Fibroblast of pulmonary artery (primary cell): ENCODE measurements at regions not wholly inside any gene's neighbourhood (a gene's known extent, or its start where the extent isn't known, plus 50 kb on each side); places are given as distances from the start of the nearest gene placed in this dataset.
A peak's percentile ranks its signal among the peaks of the same experiment; 100 is the strongest.

Experiments used
- DNase-seq: peaks from one replicate; pipeline ENCODE4 v3.0.0-alpha.2; 2010; ENCODE audit warnings: low read depth
- H3K4me3 ChIP-seq: replicated peaks from 2 replicates; pipeline ENCODE4 v1.5.1; 2011; ENCODE audit warnings: low read depth, mild to moderate bottlenecking, control low read depth, low read length, moderate library complexity
- TF ChIP-seq, protein P1 (sequence below): IDR thresholded peaks from 2 replicates; pipeline ENCODE4 v1.5.1; 2011; ENCODE audit warnings: mild to moderate bottlenecking, control low read depth, low read length, inconsistent platforms; ENCODE audit errors: missing control alignments

DNA sequence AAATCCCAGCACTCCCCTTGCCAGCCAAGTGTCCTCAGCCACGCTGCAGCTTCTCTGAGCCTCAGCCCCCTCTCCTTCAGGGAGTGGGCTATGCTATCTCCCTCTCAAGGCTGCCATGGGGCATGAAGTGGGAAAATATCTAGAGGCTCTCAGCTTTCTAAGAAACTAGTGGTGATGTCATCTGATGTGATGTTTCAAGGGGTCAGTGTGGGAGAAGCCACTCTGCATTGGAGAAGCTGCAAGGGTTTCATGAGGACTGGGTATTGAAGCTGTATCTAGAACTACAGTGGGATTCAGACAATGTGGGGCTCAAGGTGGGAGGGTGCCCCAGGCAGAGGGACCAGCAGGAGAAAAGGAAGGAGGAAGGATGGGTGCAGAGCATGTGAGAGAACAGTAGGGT is 210.2 kb downstream of the TLE3 start:
- H3K4me3 ChIP-seq = no peak overlapping the region
- TF ChIP-seq, protein P1, sequence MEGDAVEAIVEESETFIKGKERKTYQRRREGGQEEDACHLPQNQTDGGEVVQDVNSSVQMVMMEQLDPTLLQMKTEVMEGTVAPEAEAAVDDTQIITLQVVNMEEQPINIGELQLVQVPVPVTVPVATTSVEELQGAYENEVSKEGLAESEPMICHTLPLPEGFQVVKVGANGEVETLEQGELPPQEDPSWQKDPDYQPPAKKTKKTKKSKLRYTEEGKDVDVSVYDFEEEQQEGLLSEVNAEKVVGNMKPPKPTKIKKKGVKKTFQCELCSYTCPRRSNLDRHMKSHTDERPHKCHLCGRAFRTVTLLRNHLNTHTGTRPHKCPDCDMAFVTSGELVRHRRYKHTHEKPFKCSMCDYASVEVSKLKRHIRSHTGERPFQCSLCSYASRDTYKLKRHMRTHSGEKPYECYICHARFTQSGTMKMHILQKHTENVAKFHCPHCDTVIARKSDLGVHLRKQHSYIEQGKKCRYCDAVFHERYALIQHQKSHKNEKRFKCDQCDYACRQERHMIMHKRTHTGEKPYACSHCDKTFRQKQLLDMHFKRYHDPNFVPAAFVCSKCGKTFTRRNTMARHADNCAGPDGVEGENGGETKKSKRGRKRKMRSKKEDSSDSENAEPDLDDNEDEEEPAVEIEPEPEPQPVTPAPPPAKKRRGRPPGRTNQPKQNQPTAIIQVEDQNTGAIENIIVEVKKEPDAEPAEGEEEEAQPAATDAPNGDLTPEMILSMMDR = no peak
- DNase-seq = no peak

DNA sequence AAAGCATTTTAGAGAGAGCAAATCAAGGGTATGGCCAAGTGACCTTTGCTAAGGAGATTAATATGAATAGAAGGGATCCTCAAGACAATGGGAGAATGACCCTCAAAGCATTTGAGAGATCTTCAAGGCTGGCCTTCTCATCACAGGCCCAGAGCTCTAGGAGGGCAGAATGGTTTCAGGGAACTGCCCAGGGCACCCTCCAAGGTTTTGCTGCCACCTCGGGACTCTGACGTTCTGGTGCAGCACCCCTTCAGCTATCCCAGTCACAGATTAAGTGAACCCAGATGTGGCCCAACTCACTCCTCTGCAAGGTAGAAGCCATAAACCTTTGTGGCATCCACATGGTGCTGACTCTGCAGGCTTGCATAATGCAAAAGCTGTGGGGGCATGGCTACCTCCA is 209.3 kb downstream of the TLE3 start:
- TF ChIP-seq, protein P1 = no peak
- no peak for DNase-seq
- H3K4me3 ChIP-seq = no peak overlapping the region

DNA sequence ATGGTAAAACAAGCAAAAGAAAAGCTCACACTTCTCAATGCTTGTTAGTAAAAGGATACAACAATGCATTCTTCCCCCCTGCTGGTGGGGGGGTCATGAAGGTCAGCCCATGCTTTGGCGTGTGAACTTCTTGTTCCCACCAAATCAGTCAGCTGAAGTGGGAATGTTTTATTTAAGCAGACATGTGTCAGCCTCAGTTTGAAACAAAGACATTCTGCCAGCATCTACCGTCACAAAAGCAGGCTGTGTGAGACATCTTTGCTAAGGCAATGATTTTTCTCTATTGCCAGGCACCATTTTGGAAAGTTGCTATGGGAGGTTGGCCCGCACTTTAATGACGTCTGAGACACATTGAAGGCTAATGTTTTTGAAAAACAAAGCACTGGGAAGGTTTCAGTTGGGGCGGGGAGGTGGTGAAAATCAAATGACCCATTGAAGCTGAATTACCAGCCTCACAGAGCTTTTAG is 206.6 kb downstream of the TLE3 start:
- no peak for DNase-seq
- no peak overlapping the region for H3K4me3 ChIP-seq
- TF ChIP-seq, protein P1 = no peak

DNA sequence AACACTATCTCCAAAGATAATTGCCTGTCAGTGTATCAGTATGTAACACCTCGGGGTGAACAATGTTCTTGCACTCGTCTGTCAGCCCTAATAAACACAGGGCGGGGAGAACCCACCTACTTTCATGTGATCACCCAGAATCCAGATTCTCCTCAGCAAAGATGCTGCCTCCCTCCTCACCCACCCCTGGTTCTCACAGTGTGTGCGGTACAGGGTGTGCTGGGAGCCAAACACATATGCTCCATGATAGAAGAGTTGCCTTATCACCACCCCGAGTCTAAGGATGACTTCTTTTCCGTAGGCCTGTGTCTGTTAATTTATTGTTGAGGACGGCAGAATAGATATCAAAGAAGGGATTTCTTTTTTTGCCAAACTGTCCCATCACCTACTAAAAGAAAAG is 206.1 kb downstream of the TLE3 start:
- TF ChIP-seq, protein P1 = no peak
- no peak for DNase-seq
- no peak overlapping the region for H3K4me3 ChIP-seq

DNA sequence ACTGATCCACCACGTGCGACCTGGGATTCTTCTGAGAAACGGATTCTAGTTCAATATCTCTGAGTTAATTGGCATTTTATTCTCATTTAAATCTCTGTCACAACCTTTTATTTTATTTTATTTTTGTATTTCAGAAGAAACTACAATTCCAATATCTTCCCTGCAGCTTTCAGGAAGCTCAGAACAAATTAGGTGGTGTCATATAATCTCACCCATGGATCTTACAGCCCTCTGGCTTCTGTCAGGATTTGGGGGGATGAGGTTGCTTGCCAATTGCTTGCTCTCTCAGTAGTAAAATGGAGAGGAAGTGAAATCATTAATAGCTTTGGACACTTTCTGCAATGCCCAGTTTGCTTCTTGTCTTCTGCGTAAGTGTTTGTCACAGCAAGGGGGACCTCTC is 205.4 kb downstream of the TLE3 start:
- no peak overlapping the region for H3K4me3 ChIP-seq
- TF ChIP-seq, protein P1 = no peak
- no peak for DNase-seq

DNA sequence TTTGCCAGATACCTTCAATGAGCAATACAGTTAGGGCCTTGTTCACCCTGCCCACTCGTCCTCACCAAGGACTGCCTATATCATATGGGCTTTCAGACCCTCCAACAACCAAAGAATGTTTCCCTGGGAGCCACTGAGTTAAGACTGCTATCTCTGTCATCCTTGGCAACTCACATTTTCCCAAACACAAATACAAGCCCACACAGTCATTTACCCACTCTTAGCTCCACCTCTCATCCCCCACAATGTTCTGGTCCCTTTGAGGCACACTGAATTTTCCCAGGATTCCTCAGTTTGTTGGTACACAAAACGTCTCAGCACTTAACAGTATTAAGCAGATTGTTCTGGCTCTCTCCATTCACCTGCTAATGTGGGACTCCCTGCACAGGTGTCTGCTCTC is 204.6 kb downstream of the TLE3 start:
- DNase-seq = no peak
- H3K4me3 ChIP-seq = no peak overlapping the region
- TF ChIP-seq, protein P1 = no peak

DNA sequence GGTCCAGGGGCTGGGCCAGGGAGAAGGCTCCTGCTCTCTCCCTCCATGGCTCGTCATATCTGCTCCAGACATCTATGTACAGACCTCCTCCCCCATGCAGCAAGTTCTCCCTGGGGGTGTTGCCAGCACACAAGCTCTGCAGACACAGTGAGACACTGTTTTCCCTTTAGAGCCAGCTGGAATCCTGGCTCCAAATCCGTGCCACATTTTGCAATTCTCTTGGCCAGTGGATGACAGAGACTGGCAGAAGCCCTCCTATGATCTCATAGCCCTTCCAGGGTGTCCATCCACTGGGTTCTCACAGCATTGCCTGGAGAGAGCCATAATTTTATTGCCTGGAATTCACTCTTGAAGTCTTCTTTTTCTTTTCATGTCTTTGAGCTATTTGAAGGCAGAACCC is 203.9 kb downstream of the TLE3 start:
- no peak overlapping the region for H3K4me3 ChIP-seq
- TF ChIP-seq, protein P1 = no peak
- DNase-seq = peak; percentile 80
